Uterus (tissue), 3 donors: ENCODE measurements at regions not wholly inside any gene's neighbourhood (a gene's known extent, or its start where the extent isn't known, plus 50 kb on each side); places are given as distances from the start of the nearest gene placed in this dataset.
A peak's percentile ranks its signal among the peaks of the same experiment; 100 is the strongest.
"Not testable (repeated sequence)": the region's sequence is repeated elsewhere in the genome, so short reads cannot be mapped to it uniquely, and the experiment has no call there.

ENCODE experiments used
- DNase-seq, 2 donors: peaks; one replicate each; pipeline ENCODE4 v3.0.0-alpha.2; 2019 to 2020
- H3K27ac ChIP-seq, 2 donors: fragments of 200-600 bp; sonication (generic); 1 replicate in 1 of 2; 2 replicates in 1 of 2; pipeline ENCODE4 v1.5.1; 2016 to 2018
- H3K27me3 ChIP-seq, 2 donors: fragments of 200-600 bp; sonication (generic); one replicate each; pipeline ENCODE4 v1.5.1; 2018 to 2019; ENCODE audit warnings: control low read depth in 1 of 2
- H3K36me3 ChIP-seq, 2 donors: fragments of 200-600 bp; sonication (generic); one replicate each; pipeline ENCODE4 v1.5.1; 2019; ENCODE audit warnings: control low read depth in 1 of 2
- H3K4me1 ChIP-seq, 2 donors: fragments of 200-600 bp; sonication (generic); one replicate each; pipeline ENCODE4 v1.5.1; 2018 to 2019; ENCODE audit warnings: control low read depth in 1 of 2
- H3K4me3 ChIP-seq, 2 donors: fragments of 200-600 bp; sonication (generic); 1 replicate in 1 of 2; 2 replicates in 1 of 2; pipeline ENCODE4 v1.5.1; 2018 to 2019; ENCODE audit warnings: mild to moderate bottlenecking in 1 of 2
- H3K9me3 ChIP-seq, 2 donors: fragments of 200-600 bp; sonication (generic); one replicate each; pipeline ENCODE4 v1.5.1; 2019; ENCODE audit warnings: control low read depth in 1 of 2
- POLR2A ChIP-seq, 2 donors: fragments of 450-650 bp; IDR thresholded peaks; one replicate each; pipeline ENCODE4 v1.6.1; 2016; ENCODE audit warnings: antibody characterized with exemption in 2 of 2, mild to moderate bottlenecking in 1 of 2, moderate library complexity in 1 of 2
- intact Hi-C: fragments of 100-400 bp; cut with DNase I; formaldehyde crosslinking; loops from one replicate; pipeline ENCODE4 v1.15.1; 2023; ENCODE audit warnings: low total_unique reads
- TF ChIP-seq, protein P1 (sequence below), 4 experiments: fragments of 200-600 bp in 2 of 4; fragments of 450-650 bp in 2 of 4; sonication (generic) in 2 of 4; IDR thresholded peaks; one replicate each; pipeline ENCODE4 v1.5.1; 2016 to 2019; ENCODE audit warnings: antibody characterized with exemption in 4 of 4, mild to moderate bottlenecking in 2 of 4, moderate library complexity in 1 of 4
- donor health status: DM: yes; HTN: yes; CAD: no.

DNA sequence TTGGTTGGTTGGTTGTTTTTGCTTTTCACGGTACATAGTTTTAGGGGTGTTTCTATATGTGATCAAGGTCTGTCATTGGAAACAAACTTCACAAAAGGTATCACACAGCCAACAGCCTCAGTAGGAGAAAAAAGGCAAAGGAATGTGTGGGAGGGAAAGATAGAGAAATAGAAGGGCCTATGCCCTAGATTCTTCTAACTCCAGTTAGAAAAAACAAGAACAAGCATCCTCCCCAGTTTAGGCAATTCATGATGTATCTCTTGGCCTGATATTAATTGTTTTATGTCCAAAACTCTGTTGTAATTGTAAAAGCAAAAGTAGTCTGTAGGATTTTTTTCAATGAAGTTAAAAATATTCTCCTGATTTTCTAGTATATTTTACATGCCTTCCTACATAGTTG lies 192.4 kb upstream of the EDNRA start:
- intact Hi-C loops, result no loop called here
- Histone ChIP-seq H3K9me3 (no peaks in the 10 kb centered on the region), H3K36me3 (no peaks in the 10 kb centered on the region), H3K4me1 (peaks cover 0 to 5% of the 10 kb centered on the region in 2 donors), H3K27me3 (no peaks in the 10 kb centered on the region), H3K4me3 (no peak overlapping the region), H3K27ac (no peak overlapping the region)
- DNase-seq, result no peak
- TF ChIP-seq, protein P1, sequence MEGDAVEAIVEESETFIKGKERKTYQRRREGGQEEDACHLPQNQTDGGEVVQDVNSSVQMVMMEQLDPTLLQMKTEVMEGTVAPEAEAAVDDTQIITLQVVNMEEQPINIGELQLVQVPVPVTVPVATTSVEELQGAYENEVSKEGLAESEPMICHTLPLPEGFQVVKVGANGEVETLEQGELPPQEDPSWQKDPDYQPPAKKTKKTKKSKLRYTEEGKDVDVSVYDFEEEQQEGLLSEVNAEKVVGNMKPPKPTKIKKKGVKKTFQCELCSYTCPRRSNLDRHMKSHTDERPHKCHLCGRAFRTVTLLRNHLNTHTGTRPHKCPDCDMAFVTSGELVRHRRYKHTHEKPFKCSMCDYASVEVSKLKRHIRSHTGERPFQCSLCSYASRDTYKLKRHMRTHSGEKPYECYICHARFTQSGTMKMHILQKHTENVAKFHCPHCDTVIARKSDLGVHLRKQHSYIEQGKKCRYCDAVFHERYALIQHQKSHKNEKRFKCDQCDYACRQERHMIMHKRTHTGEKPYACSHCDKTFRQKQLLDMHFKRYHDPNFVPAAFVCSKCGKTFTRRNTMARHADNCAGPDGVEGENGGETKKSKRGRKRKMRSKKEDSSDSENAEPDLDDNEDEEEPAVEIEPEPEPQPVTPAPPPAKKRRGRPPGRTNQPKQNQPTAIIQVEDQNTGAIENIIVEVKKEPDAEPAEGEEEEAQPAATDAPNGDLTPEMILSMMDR (IDR thresholded peaks at IDR 0.05), result no peak

DNA sequence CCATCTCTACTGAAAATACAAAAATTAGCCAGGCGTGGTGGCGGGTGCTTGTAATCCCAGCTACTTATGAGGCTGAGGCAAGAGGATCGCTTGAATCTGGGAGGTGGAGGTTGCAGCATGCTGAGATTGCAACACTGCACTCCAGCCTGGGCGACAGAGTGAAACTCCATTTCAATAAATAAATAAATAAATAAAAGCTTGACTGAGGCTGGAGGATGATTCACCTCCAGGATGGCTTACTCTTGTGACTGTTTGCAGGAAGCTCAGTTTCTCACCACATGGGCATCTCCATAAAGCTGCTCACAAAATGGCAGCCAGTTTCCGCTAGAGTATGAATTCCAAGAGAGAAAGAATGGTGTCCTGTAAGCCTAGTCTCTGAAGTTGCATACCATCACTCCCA lies 191.7 kb upstream of the EDNRA start:
- H3K27ac ChIP-seq, result no peak overlapping the region
- intact Hi-C loops, result no loop called here
- H3K4me3 ChIP-seq, result no peak overlapping the region
- peaks cover 0 to 5% of the 10 kb centered on the region in 2 donors for H3K4me1 ChIP-seq
- H3K9me3 ChIP-seq, result no peaks in the 10 kb centered on the region
- no peaks in the 10 kb centered on the region for H3K27me3 ChIP-seq
- no peaks in the 10 kb centered on the region for H3K36me3 ChIP-seq
- TF ChIP-seq POLR2A (IDR thresholded peaks at IDR 0.05), result no peak
- TF ChIP-seq, protein P1 (IDR thresholded peaks at IDR 0.05), result no peak
- no peak for DNase-seq

DNA sequence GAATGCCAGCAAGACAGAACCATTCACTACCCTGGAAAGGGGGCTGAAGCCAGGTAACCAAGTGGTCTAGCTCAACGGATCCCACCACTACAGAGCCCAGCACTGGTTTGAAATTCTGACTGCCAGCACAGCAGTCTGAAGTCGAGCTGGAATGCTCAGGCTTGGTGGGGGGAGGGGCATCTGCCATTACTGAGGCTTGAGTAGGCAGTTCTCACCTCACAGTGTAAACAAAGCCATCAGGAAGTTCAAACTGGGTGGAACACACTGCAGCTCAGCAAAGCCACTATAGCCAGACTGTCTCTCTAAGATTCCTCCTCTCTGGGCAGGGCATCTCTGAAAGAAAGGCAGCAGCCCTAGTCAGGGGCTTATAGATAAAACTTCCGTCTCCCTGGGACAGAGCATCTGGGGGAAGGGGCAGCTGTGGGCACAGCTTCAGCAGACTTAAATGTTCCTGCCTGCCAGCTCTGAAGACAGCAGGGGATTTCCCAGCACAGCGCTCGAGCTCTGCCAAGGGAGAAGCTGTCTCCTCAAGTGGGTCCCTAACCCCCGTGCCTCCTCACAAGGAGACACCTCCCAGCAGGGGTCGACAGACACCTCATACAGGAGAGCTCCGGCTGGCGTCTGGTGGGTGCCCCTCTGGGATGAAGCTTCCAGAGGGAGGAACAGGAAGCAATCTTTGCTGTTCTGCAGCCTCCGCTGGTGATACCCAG lies 188.1 kb upstream of the EDNRA start:
- H3K27me3 ChIP-seq, DNase-seq, H3K36me3 ChIP-seq, H3K4me3 ChIP-seq, H3K9me3 ChIP-seq, H3K27ac ChIP-seq, H3K4me1 ChIP-seq, intact Hi-C loops: not testable (repeated sequence)

DNA sequence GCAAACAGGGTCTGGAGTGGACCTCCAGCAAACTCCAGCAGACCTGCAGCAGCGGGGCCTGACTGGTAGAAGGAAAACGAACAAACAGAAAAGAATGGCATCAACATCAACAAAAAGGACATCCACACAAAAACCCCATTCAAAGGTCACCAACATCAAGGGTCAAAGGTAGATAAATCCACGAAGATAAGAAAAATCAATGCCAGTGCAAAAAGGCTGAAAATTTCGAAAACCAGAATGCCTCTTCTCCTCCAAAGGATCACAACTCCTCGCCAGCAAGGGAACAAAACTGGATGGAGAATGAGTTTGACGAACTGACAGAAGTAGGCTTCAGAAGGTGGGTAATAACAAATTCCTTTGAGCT lies 187.6 kb upstream of the EDNRA start:
- H3K4me3 ChIP-seq, DNase-seq, H3K27me3 ChIP-seq, H3K36me3 ChIP-seq, H3K27ac ChIP-seq, intact Hi-C loops, H3K9me3 ChIP-seq, H3K4me1 ChIP-seq: not testable (repeated sequence)

DNA sequence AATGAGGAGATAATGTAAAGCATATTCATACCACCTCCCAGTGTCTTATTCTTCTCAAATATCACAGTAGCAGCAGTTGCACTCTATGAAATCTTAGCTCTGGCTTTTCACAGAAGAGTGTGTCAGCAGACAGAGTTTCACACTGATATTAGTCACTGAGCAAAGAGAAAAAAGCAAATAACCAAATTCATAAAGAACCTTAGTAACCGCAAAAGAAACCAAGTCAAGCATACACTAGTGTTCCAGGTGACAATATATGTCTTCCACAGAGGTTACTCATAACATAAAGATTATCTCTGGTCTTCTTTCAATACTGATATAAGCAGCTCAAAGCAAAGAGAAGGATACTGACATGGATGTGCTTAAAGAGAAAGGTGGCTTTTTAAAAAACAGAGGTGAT lies 181.7 kb upstream of the EDNRA start:
- no peak for DNase-seq
- H3K9me3 ChIP-seq, result no peaks in the 10 kb centered on the region
- no peak overlapping the region for H3K27ac ChIP-seq
- no peak for TF ChIP-seq POLR2A (IDR thresholded peaks at IDR 0.05)
- TF ChIP-seq, protein P1 (IDR thresholded peaks at IDR 0.05), result no peak
- H3K4me1 ChIP-seq, result no peaks in the 10 kb centered on the region
- no peaks in the 10 kb centered on the region for H3K27me3 ChIP-seq
- intact Hi-C loops, result no loop called here
- no peaks in the 10 kb centered on the region for H3K36me3 ChIP-seq
- no peak overlapping the region for H3K4me3 ChIP-seq

DNA sequence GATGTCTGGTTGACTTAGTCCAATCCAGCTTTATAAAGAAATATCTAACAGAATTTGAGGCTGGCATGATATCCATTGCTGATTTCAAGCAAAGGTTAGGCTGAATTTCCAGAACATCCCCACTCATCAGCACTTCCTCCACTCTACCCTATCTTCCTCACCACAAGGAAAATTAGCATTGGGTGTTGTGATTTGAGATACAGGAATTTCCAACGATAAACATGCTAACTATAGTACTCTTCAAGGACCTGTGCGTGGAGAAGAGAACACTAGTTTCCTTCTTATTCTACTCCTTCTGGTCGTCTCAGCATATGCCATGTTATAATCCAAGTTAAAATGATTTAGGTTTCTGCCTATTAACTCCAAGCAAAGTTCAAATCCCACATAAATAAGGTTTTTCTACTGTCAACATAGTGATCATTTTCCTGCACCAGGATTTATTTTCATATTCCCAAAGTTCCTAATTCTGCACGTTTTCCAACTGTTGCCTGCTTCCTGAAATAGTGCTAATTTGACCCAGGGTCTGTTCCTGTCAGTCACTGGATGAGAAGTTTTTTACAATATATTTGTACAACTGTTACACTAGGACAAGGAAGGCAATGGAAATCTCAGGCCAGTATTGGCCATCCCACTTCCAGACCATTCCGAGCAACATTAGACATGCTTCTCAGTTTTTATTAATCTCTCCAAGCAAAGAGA lies 177.6 kb upstream of the EDNRA start:
- intact Hi-C loops, result no loop called here
- DNase-seq, result no peak
- Histone ChIP-seq H3K27me3 (no peaks in the 10 kb centered on the region), H3K9me3 (no peaks in the 10 kb centered on the region), H3K4me3 (no peak overlapping the region), H3K27ac (peak overlapping the region in 1 of 2 donors; percentile 19), H3K36me3 (no peaks in the 10 kb centered on the region), H3K4me1 (no peaks in the 10 kb centered on the region)
- no peak for TF ChIP-seq POLR2A (IDR thresholded peaks at IDR 0.05)
- TF ChIP-seq, protein P1 (IDR thresholded peaks at IDR 0.05), result no peak
